Ishikawa (cell line): ENCODE measurements at regions not wholly inside any gene's neighbourhood (a gene's known extent, or its start where the extent isn't known, plus 50 kb on each side); places are given as distances from the start of the nearest gene placed in this dataset.

Experiments
- CEBPB ChIP-seq: IDR thresholded peaks from 2 replicates; pipeline ENCODE4 v1.6.1; 2012
- CREB1 ChIP-seq: IDR thresholded peaks from 2 replicates; pipeline ENCODE4 v1.6.1; 2012; ENCODE audit warnings: low read depth
- EGR1 ChIP-seq: IDR thresholded peaks from 2 replicates; pipeline ENCODE4 v1.6.1; 2012
- EP300 ChIP-seq: IDR thresholded peaks from 2 replicates; pipeline ENCODE4 v1.6.1; 2012; ENCODE audit warnings: borderline replicate concordance
- FOXM1 ChIP-seq: IDR thresholded peaks from 2 replicates; pipeline ENCODE4 v1.6.1; 2012; ENCODE audit warnings: low read depth, borderline replicate concordance
- MAX ChIP-seq: IDR thresholded peaks from 2 replicates; pipeline ENCODE4 v1.6.1; 2012
- NFIC ChIP-seq: IDR thresholded peaks from 2 replicates; pipeline ENCODE4 v1.6.1; 2012
- RAD21 ChIP-seq: IDR thresholded peaks from 2 replicates; pipeline ENCODE4 v1.6.1; 2012; ENCODE audit warnings: low read depth
- REST ChIP-seq: IDR thresholded peaks from 2 replicates; pipeline ENCODE4 v1.6.1; 2012; ENCODE audit warnings: low read depth, mild to moderate bottlenecking
- TAF1 ChIP-seq: IDR thresholded peaks from 2 replicates; pipeline ENCODE4 v1.6.1; 2012; ENCODE audit warnings: low read depth, mild to moderate bottlenecking
- TCF12 ChIP-seq: IDR thresholded peaks from 2 replicates; pipeline ENCODE4 v1.6.1; 2012; ENCODE audit warnings: low read depth
- TEAD4 ChIP-seq: IDR thresholded peaks from 2 replicates; pipeline ENCODE4 v1.6.1; 2012
- USF1 ChIP-seq: IDR thresholded peaks from 2 replicates; pipeline ENCODE4 v1.6.1; 2012
- YY1 ChIP-seq: IDR thresholded peaks from 2 replicates; pipeline ENCODE4 v1.6.1; 2012; ENCODE audit warnings: low read depth
- ZBTB7A ChIP-seq: IDR thresholded peaks from 2 replicates; pipeline ENCODE4 v1.6.1; 2012; ENCODE audit warnings: low read depth

GRCh38 chr5:98364549-98364948 lies 408.9 kb upstream of the RGMB start:
- TF ChIP-seq EP300, result no peak
- no peak for TF ChIP-seq RAD21
- no peak for TF ChIP-seq TAF1

- TF ChIP-seq YY1 (no peak), CREB1 (no peak), MAX (no peak), EGR1 (no peak), TAF1 (no peak), CEBPB (no peak), TEAD4 (no peak), FOXM1 (no peak), TCF12 (no peak), REST (no peak)
These were observed 408.3 kb upstream of the RGMB start for GRCh38 chr5:98365126-98365525.

- no peak for TF ChIP-seq YY1
- no peak for TF ChIP-seq EGR1
- TF ChIP-seq RAD21, result no peak
- TF ChIP-seq REST, result no peak
- TF ChIP-seq TEAD4, result no peak
- no peak for TF ChIP-seq ZBTB7A
- TF ChIP-seq CREB1, result no peak
- TF ChIP-seq USF1, result no peak
- TF ChIP-seq FOXM1, result no peak
- no peak for TF ChIP-seq MAX
- TF ChIP-seq TAF1, result no peak
- TF ChIP-seq TCF12, result no peak
- TF ChIP-seq NFIC, result no peak
- TF ChIP-seq CEBPB, result no peak
- TF ChIP-seq EP300, result no peak
These were observed 405.3 kb upstream of the RGMB start for GRCh38 chr5:98368141-98368540.

GRCh38 chr5:98372351-98372750 lies 401.1 kb upstream of the RGMB start:
- TF ChIP-seq NFIC (no peak), REST (no peak), CEBPB (no peak), ZBTB7A (no peak), TEAD4 (no peak), EP300 (no peak), TAF1 (no peak), YY1 (no peak), TCF12 (no peak), EGR1 (no peak), MAX (no peak), CREB1 (no peak), USF1 (no peak), RAD21 (no peak)

- no peak for TF ChIP-seq NFIC
These were observed 381.4 kb upstream of the RGMB start for GRCh38 chr5:98391921-98392625.
